ENCODE measurements at regions not wholly inside any gene's neighbourhood (a gene's known extent, or its start where the extent isn't known, plus 50 kb on each side); places are given as distances from the start of the nearest gene placed in this dataset.

GRCh38 chr1:222167111-222167510 lies 380.8 kb downstream of the HHIPL2 start:
- TF ChIP-seq POLR2A (IDR thresholded peaks at IDR 0.05; ENCODE audit: low read length): no peak
- no peak for TF ChIP-seq GATA1 (IDR thresholded peaks at IDR 0.05; ENCODE audit: low read depth, low read length)
